ENCODE measurements at regions not wholly inside any gene's neighbourhood (a gene's known extent, or its start where the extent isn't known, plus 50 kb on each side); places are given as distances from the start of the nearest gene placed in this dataset.
"Not testable (repeated sequence)": the region's sequence is repeated elsewhere in the genome, so short reads cannot be mapped to it uniquely, and the experiment has no call there.

DNA sequence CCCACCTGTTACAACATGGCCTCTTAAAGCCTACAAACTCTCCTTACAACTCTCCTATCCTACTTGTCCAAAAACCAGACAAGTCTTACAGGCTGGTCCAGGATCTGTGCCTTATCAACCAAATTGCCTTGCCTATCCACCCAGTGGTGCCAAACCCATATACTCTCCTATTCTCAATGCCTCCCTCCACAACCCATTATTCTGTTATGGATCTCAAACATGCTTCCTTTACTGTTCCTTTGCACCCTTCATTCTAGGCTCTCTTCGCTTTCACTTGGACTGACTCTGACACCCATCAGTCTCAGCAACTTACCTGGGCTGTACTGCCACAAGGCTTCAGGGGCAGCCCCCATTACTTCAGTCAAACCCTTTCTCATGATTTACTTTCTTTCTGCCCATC, 1112.1 kb upstream of the TMEM132C start:
- DNase-seq (ENCODE audit: low read depth in 2 of 2), result not testable (repeated sequence)

DNA sequence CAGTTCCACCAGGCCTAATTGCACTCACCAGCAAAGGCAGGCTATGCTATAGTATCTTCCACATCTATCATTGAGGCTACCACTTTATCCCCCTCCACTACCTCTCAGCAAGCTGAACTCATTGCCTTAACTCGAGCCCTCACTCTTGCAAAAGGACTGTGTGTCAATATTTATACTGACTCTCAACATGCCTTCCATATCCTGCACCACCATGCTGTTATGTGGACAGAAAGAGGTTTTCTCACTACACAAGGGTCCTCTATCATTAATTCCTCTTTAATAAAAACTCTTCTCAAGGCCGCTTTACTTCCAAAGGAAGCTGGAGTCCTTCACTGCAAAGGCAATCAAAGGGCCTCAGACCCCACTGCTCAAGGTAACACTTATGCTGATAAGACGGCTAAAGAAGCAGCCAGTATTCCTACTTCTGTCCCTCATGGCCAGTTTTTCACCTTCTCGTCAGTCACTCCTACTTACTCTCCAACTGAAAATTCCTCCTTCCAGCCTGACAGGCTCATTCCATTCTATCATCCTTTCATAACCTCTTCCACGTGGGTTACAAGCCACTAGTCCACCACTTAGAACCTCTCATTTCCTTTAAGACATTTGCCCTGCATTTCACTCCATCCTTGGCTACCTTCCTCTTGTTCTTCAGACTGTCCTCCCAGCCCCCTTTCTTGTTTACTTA, 1110.9 kb upstream of the TMEM132C start:
- DNase-seq (ENCODE audit: low read depth in 2 of 2), result not testable (repeated sequence)

- not testable (repeated sequence) for DNase-seq (ENCODE audit: low read depth in 2 of 2)
Measured at GRCh38 chr12:127157501-127158366, 1109.2 kb upstream of the TMEM132C start.

DNA sequence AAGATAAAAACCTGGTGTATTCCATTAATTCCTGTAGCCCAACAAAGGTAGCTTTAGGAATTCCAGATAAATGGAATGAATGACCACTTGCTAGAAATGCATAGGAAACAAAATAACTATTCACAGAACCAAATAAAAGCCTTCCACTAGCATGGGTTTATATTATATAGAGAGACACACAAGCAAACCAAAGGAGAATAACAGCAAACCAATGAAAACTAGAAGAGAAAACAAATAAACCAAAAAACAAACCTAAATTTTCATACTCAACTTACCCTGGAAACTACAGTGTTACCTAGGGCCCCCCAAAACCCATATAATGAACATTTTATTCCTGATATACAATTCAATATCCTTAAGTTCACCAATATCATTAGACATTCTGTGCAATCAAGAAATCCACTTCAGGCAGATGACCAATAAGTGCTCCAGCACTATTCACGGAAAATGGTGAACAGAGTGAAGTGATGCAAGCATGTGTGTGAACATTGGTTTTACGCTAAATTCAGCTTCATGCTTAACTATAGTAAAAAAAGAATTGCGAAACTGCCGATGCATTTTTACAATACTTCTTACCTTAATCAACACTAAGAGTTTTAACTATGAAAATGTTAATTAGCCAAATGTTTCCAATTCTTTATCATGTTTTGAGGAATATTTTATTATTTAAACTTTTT, 1108.4 kb upstream of the TMEM132C start:
- DNase-seq (ENCODE audit: low read depth in 2 of 2), result no peak

DNA sequence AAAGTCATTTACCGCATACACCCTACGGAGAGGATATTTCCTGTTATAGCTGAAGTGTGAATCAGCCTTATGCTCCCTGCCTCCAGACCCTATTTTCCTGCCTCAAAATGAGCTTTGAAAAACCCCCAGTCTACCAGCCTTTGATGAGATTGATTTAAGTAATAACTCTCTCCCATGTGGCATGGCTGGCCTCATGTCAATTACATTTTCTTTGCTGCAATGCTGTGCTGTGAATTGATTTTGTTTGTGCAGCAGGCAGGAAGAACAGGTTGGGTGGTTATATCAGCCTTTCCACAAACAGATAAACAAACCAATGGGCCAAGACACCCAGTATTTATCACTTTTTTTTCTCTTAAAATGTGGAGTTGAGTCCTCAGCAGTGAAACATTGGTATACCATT, 1105.5 kb upstream of the TMEM132C start:
- DNase-seq (ENCODE audit: low read depth in 2 of 2), result no peak

- DNase-seq (ENCODE audit: low read depth in 2 of 2), result no peak
Measured at GRCh38 chr12:127162307-127162706, 1104.7 kb upstream of the TMEM132C start.

GRCh38 chr12:127162902-127163301, 1104.1 kb upstream of the TMEM132C start:
- no peak for DNase-seq (ENCODE audit: low read depth in 2 of 2)

GRCh38 chr12:127165567-127166392, 1101.2 kb upstream of the TMEM132C start:
- peak; percentile 58 to 66 for DNase-seq (ENCODE audit: low read depth in 2 of 2)

- DNase-seq (ENCODE audit: low read depth in 2 of 2), result no peak
Measured at GRCh38 chr12:127169321-127170181, 1097.4 kb upstream of the TMEM132C start.

- DNase-seq (ENCODE audit: low read depth in 2 of 2), result no peak
Measured at GRCh38 chr12:127170226-127171180, 1096.5 kb upstream of the TMEM132C start.

DNA sequence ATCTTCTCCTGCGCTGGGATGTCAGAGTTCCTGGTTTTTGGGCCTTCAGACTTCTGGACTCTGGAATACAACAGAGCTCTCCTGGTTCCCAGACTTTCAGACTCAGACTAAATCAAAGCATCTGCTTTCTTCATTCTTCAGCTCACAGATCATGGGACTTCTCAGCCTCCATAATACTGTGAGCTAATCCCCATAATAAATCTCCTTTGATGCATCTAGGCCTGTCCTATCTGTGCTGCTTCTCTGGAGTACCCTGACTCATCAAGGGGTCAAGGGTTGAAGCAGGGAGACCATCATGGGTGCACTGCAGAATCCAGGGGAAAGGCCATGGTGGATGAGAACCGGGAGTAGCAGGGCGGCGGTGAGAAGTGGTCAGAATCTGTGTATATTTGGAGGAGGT, 1094.1 kb upstream of the TMEM132C start:
- no peak for DNase-seq (ENCODE audit: low read depth in 2 of 2)

DNA sequence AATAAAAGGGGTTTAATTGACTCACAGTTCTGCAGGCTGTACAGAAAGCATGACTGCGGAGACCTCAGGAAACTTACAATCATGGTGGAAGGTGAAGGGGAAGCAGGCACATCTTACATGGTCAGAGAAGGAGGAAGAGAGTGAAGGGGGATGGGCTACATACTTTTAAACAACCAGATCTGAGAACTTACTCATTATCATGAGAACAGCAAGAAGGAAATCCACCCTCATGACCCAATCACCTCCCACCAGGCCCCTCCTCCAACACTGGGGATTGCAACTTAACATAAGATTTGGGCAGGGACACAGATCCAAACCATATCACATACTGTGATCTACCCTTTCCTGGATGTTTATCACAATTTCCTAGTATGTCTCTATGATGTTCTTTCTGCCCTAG, 1093.0 kb upstream of the TMEM132C start:
- not testable (repeated sequence) for DNase-seq (ENCODE audit: low read depth in 2 of 2)

GRCh38 chr12:127174881-127175280, 1092.1 kb upstream of the TMEM132C start:
- DNase-seq (ENCODE audit: low read depth in 2 of 2), result no peak

- no peak for DNase-seq (ENCODE audit: low read depth in 2 of 2)
Measured at GRCh38 chr12:127175361-127175760, 1091.6 kb upstream of the TMEM132C start.

DNA sequence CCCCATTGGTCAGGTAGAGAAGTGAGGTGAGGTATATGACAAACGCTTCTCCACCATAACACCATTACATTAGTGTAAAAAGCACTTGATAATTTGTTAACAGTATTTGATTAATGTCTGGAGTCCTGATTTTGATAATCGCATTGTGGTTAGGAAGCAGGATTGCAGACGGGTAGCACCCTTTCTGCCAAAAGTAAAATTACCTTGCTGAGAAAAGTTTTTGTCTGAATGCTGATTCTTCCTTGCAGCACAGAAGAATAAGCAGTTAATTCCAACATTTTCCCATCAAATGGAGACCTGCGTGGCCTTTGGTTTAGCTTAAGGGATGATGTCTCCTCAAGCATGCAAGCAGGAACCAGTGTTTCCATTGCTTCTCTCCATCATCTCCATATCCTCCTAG, 1090.2 kb upstream of the TMEM132C start:
- no peak for DNase-seq (ENCODE audit: low read depth in 2 of 2)

DNA sequence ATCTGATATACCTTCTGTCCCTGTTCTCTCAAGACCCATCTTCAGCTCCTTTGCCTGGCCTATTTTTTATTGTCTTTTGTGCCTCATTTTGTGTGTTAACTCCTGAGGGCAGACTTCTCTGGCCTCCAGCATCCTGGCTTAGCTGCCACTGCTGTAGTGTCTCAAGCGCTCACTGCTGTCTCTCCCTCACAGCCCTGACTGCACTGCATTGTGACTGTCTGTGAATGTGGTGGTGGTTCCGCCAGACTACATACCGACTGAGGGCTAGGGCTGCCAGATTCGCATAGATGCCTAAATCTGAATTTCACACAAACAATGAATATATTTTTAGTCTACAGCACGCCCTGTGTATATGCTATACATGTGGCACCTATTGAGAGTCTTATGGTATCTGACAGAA, 1088.9 kb upstream of the TMEM132C start:
- DNase-seq (ENCODE audit: low read depth in 2 of 2), result no peak

- no peak for DNase-seq (ENCODE audit: low read depth in 2 of 2)
Measured at GRCh38 chr12:127178463-127178862, 1088.5 kb upstream of the TMEM132C start.

DNA sequence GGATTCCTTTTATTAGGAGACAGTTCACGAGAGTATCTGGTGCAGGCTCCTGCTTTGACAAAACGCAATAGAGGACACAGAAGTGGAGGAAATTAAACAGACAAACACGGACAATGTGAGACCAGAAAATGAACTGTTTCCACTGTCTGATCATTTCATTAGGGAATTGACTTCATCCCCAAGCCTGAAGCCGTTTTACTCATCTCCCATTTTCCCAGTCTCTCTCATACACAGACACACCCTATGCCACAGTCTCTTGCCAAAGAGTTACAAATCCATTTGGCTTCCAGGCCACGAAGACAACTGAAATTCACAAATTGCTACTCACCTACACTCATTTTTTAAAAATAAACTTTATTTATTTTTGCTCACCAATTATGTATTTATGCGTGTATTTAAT, 1087.8 kb upstream of the TMEM132C start:
- DNase-seq (ENCODE audit: low read depth in 2 of 2), result no peak

DNA sequence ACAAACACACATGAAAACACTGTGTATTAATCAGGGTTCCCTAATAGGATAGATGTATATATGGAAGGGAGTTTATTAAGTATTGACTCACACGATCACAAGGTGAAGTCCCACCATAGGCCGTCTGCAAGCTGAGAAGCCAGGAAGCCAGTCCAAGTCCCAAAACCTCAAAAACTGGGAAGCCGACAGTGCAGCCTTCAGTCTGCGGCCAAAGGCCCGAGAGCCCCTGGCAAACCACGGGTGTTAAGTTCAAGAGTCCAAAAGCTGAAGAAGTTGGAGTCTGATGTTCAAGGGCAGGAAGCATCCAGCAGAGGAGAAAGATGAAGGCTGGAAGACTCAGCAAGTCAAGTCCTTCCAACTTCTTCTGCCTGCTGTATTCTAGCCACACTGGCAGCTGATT, 1085.0 kb upstream of the TMEM132C start:
- no peak for DNase-seq (ENCODE audit: low read depth in 2 of 2)

Measured in lung microvascular endothelial cell (primary cell).